HEK293 (cell line): ENCODE measurements at regions not wholly inside any gene's neighbourhood (a gene's known extent, or its start where the extent isn't known, plus 50 kb on each side); places are given as distances from the start of the nearest gene placed in this dataset.

Source experiments
- HOXA7 ChIP-seq: sonication (generic); formaldehyde crosslinking; IDR thresholded peaks from 2 replicates; pipeline ENCODE4 v1.8.1; 2022; ENCODE audit warnings: missing genetic modification reagents, borderline replicate concordance
- TCF7L2 ChIP-seq: IDR thresholded peaks from 2 replicates; pipeline ENCODE4 v1.6.1; 2011; ENCODE audit warnings: low read depth, mild to moderate bottlenecking, inconsistent platforms, low read length, moderate library complexity, borderline replicate concordance
- ZBTB1 ChIP-seq: fragments of 450-650 bp; formaldehyde crosslinking; IDR thresholded peaks from 2 replicates; pipeline ENCODE4 v1.5.1; 2016; ENCODE audit warnings: missing biosample characterization, missing genetic modification characterization
- ZNF776 ChIP-seq: fragments of 450-650 bp; formaldehyde crosslinking; IDR thresholded peaks from 2 replicates; pipeline ENCODE4 v1.5.0; 2017; ENCODE audit warnings: missing biosample characterization, missing genetic modification characterization, borderline replicate concordance
- ZNF777 ChIP-seq: fragments of 450-650 bp; formaldehyde crosslinking; IDR thresholded peaks from 2 replicates; pipeline ENCODE4 v1.5.1; 2017; ENCODE audit warnings: missing biosample characterization, missing genetic modification characterization, borderline replicate concordance
- TF ChIP-seq, protein P1 (sequence below): fragments of 450-650 bp; formaldehyde crosslinking; IDR thresholded peaks from 2 replicates; pipeline ENCODE4 v1.5.1; 2016; ENCODE audit warnings: missing biosample characterization, missing genetic modification characterization
- TF ChIP-seq, protein P2 (sequence below): fragments of 450-650 bp; formaldehyde crosslinking; IDR thresholded peaks from 2 replicates; pipeline ENCODE4 v1.5.1; 2016; ENCODE audit warnings: missing biosample characterization, missing genetic modification characterization
- TF ChIP-seq, protein P3 (sequence below): fragments of 450-650 bp; formaldehyde crosslinking; IDR thresholded peaks from 2 replicates; pipeline ENCODE4 v1.5.1; 2016; ENCODE audit warnings: missing biosample characterization, missing genetic modification characterization
- TF ChIP-seq, protein P4 (sequence below): IDR thresholded peaks from 2 replicates; pipeline ENCODE4 v1.6.1; 2011; ENCODE audit warnings: mild to moderate bottlenecking, low read depth, low read length, borderline replicate concordance
- TF ChIP-seq, protein P5 (sequence below): fragments of 450-650 bp; formaldehyde crosslinking; IDR thresholded peaks from 2 replicates; pipeline ENCODE4 v1.5.1; 2016; ENCODE audit warnings: missing biosample characterization, missing genetic modification characterization
- TF ChIP-seq, protein P6 (sequence below): fragments of 450-650 bp; formaldehyde crosslinking; IDR thresholded peaks from 2 replicates; pipeline ENCODE4 v1.5.1; 2016; ENCODE audit warnings: missing biosample characterization, missing genetic modification characterization

DNA sequence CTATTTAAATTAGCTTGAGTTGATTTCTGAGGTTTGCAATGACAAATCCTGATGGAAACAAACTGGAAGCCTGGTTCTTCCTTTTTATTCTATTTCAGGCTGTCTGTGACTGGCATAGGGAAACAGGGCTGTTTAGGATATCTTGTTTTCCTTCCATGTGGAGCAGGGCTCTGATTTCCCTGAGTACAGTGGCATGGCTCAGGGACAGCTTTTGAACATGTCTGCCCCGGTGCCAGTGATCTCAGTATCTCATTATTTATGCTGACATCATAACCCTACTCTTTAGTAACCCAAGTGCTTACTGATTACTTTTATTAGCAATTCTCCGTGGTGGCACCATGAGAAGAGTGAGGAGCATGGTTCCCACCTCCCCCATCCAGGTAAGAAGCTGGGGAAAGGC is 720.3 kb downstream of the GALR1 start:
- TF ChIP-seq HOXA7 (CRISPR knock-in tag) (no peak), ZBTB1 (tag by site-specific recombination) (no peak), ZNF776 (no peak), ZNF777 (tag by site-specific recombination) (no peak), TCF7L2 (no peak)
- TF ChIP-seq, protein P1, sequence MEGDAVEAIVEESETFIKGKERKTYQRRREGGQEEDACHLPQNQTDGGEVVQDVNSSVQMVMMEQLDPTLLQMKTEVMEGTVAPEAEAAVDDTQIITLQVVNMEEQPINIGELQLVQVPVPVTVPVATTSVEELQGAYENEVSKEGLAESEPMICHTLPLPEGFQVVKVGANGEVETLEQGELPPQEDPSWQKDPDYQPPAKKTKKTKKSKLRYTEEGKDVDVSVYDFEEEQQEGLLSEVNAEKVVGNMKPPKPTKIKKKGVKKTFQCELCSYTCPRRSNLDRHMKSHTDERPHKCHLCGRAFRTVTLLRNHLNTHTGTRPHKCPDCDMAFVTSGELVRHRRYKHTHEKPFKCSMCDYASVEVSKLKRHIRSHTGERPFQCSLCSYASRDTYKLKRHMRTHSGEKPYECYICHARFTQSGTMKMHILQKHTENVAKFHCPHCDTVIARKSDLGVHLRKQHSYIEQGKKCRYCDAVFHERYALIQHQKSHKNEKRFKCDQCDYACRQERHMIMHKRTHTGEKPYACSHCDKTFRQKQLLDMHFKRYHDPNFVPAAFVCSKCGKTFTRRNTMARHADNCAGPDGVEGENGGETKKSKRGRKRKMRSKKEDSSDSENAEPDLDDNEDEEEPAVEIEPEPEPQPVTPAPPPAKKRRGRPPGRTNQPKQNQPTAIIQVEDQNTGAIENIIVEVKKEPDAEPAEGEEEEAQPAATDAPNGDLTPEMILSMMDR (tag by site-specific recombination): no peak
- TF ChIP-seq, protein P2, sequence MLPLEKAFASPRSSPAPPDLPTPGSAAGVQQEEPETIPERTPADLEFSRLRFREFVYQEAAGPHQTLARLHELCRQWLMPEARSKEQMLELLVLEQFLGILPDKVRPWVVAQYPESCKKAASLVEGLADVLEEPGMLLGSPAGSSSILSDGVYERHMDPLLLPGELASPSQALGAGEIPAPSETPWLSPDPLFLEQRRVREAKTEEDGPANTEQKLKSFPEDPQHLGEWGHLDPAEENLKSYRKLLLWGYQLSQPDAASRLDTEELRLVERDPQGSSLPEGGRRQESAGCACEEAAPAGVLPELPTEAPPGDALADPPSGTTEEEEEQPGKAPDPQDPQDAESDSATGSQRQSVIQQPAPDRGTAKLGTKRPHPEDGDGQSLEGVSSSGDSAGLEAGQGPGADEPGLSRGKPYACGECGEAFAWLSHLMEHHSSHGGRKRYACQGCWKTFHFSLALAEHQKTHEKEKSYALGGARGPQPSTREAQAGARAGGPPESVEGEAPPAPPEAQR: no peak
- TF ChIP-seq, protein P3, sequence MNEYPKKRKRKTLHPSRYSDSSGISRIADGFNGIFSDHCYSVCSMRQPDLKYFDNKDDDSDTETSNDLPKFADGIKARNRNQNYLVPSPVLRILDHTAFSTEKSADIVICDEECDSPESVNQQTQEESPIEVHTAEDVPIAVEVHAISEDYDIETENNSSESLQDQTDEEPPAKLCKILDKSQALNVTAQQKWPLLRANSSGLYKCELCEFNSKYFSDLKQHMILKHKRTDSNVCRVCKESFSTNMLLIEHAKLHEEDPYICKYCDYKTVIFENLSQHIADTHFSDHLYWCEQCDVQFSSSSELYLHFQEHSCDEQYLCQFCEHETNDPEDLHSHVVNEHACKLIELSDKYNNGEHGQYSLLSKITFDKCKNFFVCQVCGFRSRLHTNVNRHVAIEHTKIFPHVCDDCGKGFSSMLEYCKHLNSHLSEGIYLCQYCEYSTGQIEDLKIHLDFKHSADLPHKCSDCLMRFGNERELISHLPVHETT (tag by site-specific recombination): no peak
- TF ChIP-seq, protein P4, sequence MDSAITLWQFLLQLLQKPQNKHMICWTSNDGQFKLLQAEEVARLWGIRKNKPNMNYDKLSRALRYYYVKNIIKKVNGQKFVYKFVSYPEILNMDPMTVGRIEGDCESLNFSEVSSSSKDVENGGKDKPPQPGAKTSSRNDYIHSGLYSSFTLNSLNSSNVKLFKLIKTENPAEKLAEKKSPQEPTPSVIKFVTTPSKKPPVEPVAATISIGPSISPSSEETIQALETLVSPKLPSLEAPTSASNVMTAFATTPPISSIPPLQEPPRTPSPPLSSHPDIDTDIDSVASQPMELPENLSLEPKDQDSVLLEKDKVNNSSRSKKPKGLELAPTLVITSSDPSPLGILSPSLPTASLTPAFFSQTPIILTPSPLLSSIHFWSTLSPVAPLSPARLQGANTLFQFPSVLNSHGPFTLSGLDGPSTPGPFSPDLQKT: no peak
- TF ChIP-seq, protein P5, sequence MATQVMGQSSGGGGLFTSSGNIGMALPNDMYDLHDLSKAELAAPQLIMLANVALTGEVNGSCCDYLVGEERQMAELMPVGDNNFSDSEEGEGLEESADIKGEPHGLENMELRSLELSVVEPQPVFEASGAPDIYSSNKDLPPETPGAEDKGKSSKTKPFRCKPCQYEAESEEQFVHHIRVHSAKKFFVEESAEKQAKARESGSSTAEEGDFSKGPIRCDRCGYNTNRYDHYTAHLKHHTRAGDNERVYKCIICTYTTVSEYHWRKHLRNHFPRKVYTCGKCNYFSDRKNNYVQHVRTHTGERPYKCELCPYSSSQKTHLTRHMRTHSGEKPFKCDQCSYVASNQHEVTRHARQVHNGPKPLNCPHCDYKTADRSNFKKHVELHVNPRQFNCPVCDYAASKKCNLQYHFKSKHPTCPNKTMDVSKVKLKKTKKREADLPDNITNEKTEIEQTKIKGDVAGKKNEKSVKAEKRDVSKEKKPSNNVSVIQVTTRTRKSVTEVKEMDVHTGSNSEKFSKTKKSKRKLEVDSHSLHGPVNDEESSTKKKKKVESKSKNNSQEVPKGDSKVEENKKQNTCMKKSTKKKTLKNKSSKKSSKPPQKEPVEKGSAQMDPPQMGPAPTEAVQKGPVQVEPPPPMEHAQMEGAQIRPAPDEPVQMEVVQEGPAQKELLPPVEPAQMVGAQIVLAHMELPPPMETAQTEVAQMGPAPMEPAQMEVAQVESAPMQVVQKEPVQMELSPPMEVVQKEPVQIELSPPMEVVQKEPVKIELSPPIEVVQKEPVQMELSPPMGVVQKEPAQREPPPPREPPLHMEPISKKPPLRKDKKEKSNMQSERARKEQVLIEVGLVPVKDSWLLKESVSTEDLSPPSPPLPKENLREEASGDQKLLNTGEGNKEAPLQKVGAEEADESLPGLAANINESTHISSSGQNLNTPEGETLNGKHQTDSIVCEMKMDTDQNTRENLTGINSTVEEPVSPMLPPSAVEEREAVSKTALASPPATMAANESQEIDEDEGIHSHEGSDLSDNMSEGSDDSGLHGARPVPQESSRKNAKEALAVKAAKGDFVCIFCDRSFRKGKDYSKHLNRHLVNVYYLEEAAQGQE (tag by site-specific recombination): no peak
- TF ChIP-seq, protein P6, sequence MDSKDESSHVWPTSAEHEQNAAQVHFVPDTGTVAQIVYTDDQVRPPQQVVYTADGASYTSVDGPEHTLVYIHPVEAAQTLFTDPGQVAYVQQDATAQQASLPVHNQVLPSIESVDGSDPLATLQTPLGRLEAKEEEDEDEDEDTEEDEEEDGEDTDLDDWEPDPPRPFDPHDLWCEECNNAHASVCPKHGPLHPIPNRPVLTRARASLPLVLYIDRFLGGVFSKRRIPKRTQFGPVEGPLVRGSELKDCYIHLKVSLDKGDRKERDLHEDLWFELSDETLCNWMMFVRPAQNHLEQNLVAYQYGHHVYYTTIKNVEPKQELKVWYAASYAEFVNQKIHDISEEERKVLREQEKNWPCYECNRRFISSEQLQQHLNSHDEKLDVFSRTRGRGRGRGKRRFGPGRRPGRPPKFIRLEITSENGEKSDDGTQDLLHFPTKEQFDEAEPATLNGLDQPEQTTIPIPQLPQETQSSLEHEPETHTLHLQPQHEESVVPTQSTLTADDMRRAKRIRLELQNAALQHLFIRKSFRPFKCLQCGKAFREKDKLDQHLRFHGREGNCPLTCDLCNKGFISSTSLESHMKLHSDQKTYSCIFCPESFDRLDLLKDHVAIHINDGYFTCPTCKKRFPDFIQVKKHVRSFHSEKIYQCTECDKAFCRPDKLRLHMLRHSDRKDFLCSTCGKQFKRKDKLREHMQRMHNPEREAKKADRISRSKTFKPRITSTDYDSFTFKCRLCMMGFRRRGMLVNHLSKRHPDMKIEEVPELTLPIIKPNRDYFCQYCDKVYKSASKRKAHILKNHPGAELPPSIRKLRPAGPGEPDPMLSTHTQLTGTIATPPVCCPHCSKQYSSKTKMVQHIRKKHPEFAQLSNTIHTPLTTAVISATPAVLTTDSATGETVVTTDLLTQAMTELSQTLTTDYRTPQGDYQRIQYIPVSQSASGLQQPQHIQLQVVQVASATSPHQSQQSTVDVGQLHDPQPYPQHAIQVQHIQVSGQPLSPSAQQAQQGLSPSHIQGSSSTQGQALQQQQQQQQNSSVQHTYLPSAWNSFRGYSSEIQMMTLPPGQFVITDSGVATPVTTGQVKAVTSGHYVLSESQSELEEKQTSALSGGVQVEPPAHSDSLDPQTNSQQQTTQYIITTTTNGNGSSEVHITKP (tag by site-specific recombination): no peak
